ENCODE measurements at regions not wholly inside any gene's neighbourhood (a gene's known extent, or its start where the extent isn't known, plus 50 kb on each side); places are given as distances from the start of the nearest gene placed in this dataset.
"Not testable (repeated sequence)": the region's sequence is repeated elsewhere in the genome, so short reads cannot be mapped to it uniquely, and the experiment has no call there.

DNA sequence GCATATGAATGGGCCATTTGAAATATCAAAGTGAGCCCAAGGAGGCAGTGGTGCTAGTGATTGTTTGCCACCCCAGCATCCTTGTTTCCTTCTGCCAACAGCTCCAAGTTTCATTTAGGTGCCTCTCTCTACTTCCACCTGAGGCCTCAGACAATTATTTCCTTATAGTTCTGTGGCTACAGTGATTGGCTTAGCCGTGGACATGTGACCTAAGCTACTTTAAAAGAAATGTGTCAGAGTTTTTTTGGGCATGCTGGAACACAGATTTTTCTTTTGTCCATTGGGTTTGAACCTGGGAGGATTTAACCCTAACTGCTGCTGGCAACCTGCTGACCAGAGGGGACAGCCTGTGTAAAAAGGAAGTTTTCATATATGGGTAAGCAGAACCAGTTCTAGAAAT, 319.4 kb downstream of the CD109 start:
- DNase-seq (ENCODE audit: low spot score) (no peak), ATAC-seq (ENCODE audit: insufficient number of reproducible peaks, low FRiP score, low read depth) (no peak)
- no peaks in the 10 kb centered on the region for H3K4me1 ChIP-seq (ENCODE audit: control insufficient read depth in 1 of 2, low read depth in 2 of 2)
- H3K36me3 ChIP-seq: no peaks in the 10 kb centered on the region
- no peak overlapping the region for H3K4me3 ChIP-seq
- H3K27ac ChIP-seq: no peak overlapping the region
- no peaks in the 10 kb centered on the region for H3K27me3 ChIP-seq (replicated peaks; ENCODE audit: insufficient read depth)
- no peaks in the 10 kb centered on the region for H3K9me3 ChIP-seq
- TF ChIP-seq CTCF (IDR thresholded peaks at IDR 0.05): no peak

GRCh38 chr6:74000666-74001490, 304.9 kb downstream of the CD109 start:
- H3K36me3 ChIP-seq: no peaks in the 10 kb centered on the region
- no peak overlapping the region for H3K4me3 ChIP-seq
- H3K27me3 ChIP-seq (replicated peaks; ENCODE audit: insufficient read depth): no peaks in the 10 kb centered on the region
- no peaks in the 10 kb centered on the region for H3K9me3 ChIP-seq
- ATAC-seq (ENCODE audit: insufficient number of reproducible peaks, low FRiP score, low read depth) (no peak), DNase-seq (ENCODE audit: low spot score) (no peak)
- H3K27ac ChIP-seq: no peak overlapping the region
- no peak for TF ChIP-seq CTCF (IDR thresholded peaks at IDR 0.05)
- no peaks in the 10 kb centered on the region for H3K4me1 ChIP-seq (ENCODE audit: control insufficient read depth in 1 of 2, low read depth in 2 of 2)

GRCh38 chr6:73990609-73991238, 294.7 kb downstream of the CD109 start:
- H3K36me3 ChIP-seq; DNase-seq (ENCODE audit: low spot score); H3K4me1 ChIP-seq (ENCODE audit: control insufficient read depth in 1 of 2, low read depth in 2 of 2); H3K9me3 ChIP-seq; H3K27ac ChIP-seq; H3K27me3 ChIP-seq (replicated peaks; ENCODE audit: insufficient read depth); H3K4me3 ChIP-seq; ATAC-seq (ENCODE audit: insufficient number of reproducible peaks, low FRiP score, low read depth): not testable (repeated sequence)

- no peaks in the 10 kb centered on the region for H3K4me1 ChIP-seq (ENCODE audit: control insufficient read depth in 1 of 2, low read depth in 2 of 2)
- H3K27ac ChIP-seq: no peak overlapping the region
- no peak for TF ChIP-seq CTCF (IDR thresholded peaks at IDR 0.05)
- DNase-seq (ENCODE audit: low spot score) (no peak), ATAC-seq (ENCODE audit: insufficient number of reproducible peaks, low FRiP score, low read depth) (no peak)
- no peaks in the 10 kb centered on the region for H3K9me3 ChIP-seq
- no peaks in the 10 kb centered on the region for H3K27me3 ChIP-seq (replicated peaks; ENCODE audit: insufficient read depth)
- H3K36me3 ChIP-seq: no peaks in the 10 kb centered on the region
- no peak overlapping the region for H3K4me3 ChIP-seq
These were observed 293.4 kb downstream of the CD109 start for GRCh38 chr6:73989428-73989827.

GRCh38 chr6:73985891-73986290, 289.9 kb downstream of the CD109 start:
- no peak overlapping the region for H3K27ac ChIP-seq
- no peak for ATAC-seq (ENCODE audit: insufficient number of reproducible peaks, low FRiP score, low read depth)

More at GRCh38 chr6:73985891-73986290, 289.9 kb downstream of the CD109 start:
- no peaks in the 10 kb centered on the region for H3K4me1 ChIP-seq (ENCODE audit: control insufficient read depth in 1 of 2, low read depth in 2 of 2)
- no peak for DNase-seq (ENCODE audit: low spot score)
- H3K36me3 ChIP-seq: no peaks in the 10 kb centered on the region
- no peak overlapping the region for H3K4me3 ChIP-seq
- no peaks in the 10 kb centered on the region for H3K9me3 ChIP-seq
- no peaks in the 10 kb centered on the region for H3K27me3 ChIP-seq (replicated peaks; ENCODE audit: insufficient read depth)
- no peak for TF ChIP-seq CTCF (IDR thresholded peaks at IDR 0.05)

Measured in thoracic aorta (tissue), 2 donors.